GM12801 (cell line): ENCODE measurements at regions not wholly inside any gene's neighbourhood (a gene's known extent, or its start where the extent isn't known, plus 50 kb on each side); places are given as distances from the start of the nearest gene placed in this dataset.

ENCODE experiments used
- CTCF ChIP-seq: IDR thresholded peaks from one replicate; pipeline ENCODE4 v1.5.1; 2011; ENCODE audit warnings: control low read depth; ENCODE audit not compliant: insufficient read length; ENCODE audit errors: extremely low read depth

GRCh38 chr6:153435787-153436186 lies 304.7 kb upstream of the RGS17 start:
- no peak for TF ChIP-seq CTCF

GRCh38 chr6:153425536-153425935 lies 294.5 kb upstream of the RGS17 start:
- no peak for TF ChIP-seq CTCF

GRCh38 chr6:153424719-153425400 lies 293.8 kb upstream of the RGS17 start:
- no peak for TF ChIP-seq CTCF

GRCh38 chr6:153412519-153412918 lies 281.4 kb upstream of the RGS17 start:
- no peak for TF ChIP-seq CTCF

GRCh38 chr6:153411070-153411648 lies 280.1 kb upstream of the RGS17 start:
- no peak for TF ChIP-seq CTCF

- TF ChIP-seq CTCF, result no peak
Observed at GRCh38 chr6:153405931-153406330, 274.8 kb upstream of the RGS17 start.

- TF ChIP-seq CTCF, result no peak
Observed at GRCh38 chr6:153401751-153402150, 270.7 kb upstream of the RGS17 start.

GRCh38 chr6:153392156-153392555 lies 261.1 kb upstream of the RGS17 start:
- no peak for TF ChIP-seq CTCF
